Tibial nerve (tissue), 4 donors: ENCODE measurements at regions not wholly inside any gene's neighbourhood (a gene's known extent, or its start where the extent isn't known, plus 50 kb on each side); places are given as distances from the start of the nearest gene placed in this dataset.

Source experiments
- DNase-seq, 2 donors: peaks; one replicate each; pipeline ENCODE4 v3.0.0-alpha.2; 2019; ENCODE audit warnings: low spot score in 2 of 2
- H3K27ac ChIP-seq, 4 donors: fragments of 200-600 bp; sonication (generic) in 3 of 4; one replicate each; pipeline ENCODE4 v1.5.1; 2017 to 2019; ENCODE audit warnings: mild to moderate bottlenecking in 1 of 4
- H3K27me3 ChIP-seq, 2 donors: fragments of 200-600 bp; sonication (generic) in 1 of 2; one replicate each; pipeline versions ENCODE4 v1.5.1 to v1.6.0; 2017 to 2019
- H3K36me3 ChIP-seq, 3 donors: fragments of 200-600 bp; sonication (generic); one replicate each; pipeline ENCODE4 v1.5.1; 2018 to 2019
- H3K4me1 ChIP-seq, 4 donors: fragments of 200-600 bp; sonication (generic) in 3 of 4; one replicate each; pipeline ENCODE4 v1.5.1; 2017 to 2019
- H3K4me3 ChIP-seq, 4 donors: fragments of 200-600 bp; sonication (generic) in 3 of 4; one replicate each; pipeline ENCODE4 v1.5.1; 2017 to 2019; ENCODE audit warnings: mild to moderate bottlenecking in 1 of 4, moderate library complexity in 1 of 4
- H3K9me3 ChIP-seq, 4 donors: fragments of 200-600 bp; sonication (generic) in 3 of 4; one replicate each; pipeline ENCODE4 v1.5.1; 2017 to 2019
- CTCF ChIP-seq, 5 experiments: fragments of 200-600 bp in 3 of 5; fragments of 450-650 bp in 2 of 5; sonication (generic) in 3 of 5; IDR thresholded peaks; one replicate each; pipeline ENCODE4 v1.5.1; 2016 to 2019; ENCODE audit warnings: antibody characterized with exemption in 5 of 5, mild to moderate bottlenecking in 3 of 5, moderate library complexity in 2 of 5
- EP300 ChIP-seq, 2 donors: sonication (generic); formaldehyde crosslinking; IDR thresholded peaks; one replicate each; pipeline ENCODE4 v1.6.1; 2017; ENCODE audit warnings: antibody characterized with exemption in 2 of 2, mild to moderate bottlenecking in 1 of 2
- POLR2A ChIP-seq, 2 donors: fragments of 450-650 bp; IDR thresholded peaks; one replicate each; pipeline ENCODE4 v1.6.1; 2017; ENCODE audit warnings: antibody characterized with exemption in 2 of 2, mild to moderate bottlenecking in 2 of 2, moderate library complexity in 2 of 2
- WGBS, 2 donors: methylation state at CpG; one replicate each; pipeline ENCODE4 v1.1.5; 2018; 5-methylcytosine and 5-hydroxymethylcytosine counted together

GRCh38 chr3:84789961-84790360, 168.8 kb upstream of the CADM2 start:
- Histone ChIP-seq H3K4me3 (no peak overlapping the region), H3K4me1 (no peaks in the 10 kb centered on the region), H3K27ac (no peak overlapping the region), H3K36me3 (no peaks in the 10 kb centered on the region), H3K9me3 (no peaks in the 10 kb centered on the region), H3K27me3 (no peaks in the 10 kb centered on the region)
- WGBS, 2 donors, result 71 to 90% methylated on average over 1 of the region's 1 CpG
- no peak for DNase-seq
- no peak for TF ChIP-seq CTCF (IDR thresholded peaks at IDR 0.05)
- no peak for TF ChIP-seq EP300 (IDR thresholded peaks at IDR 0.05)
- no peak for TF ChIP-seq POLR2A (IDR thresholded peaks at IDR 0.05)

- 65 to 68% methylated on average over 3 of the region's 3 CpGs for WGBS, 2 donors
- H3K9me3 ChIP-seq, result peaks cover 0 to 3% (median 0%) of the 10 kb centered on the region in 4 donors
- no peak overlapping the region for H3K4me3 ChIP-seq
- DNase-seq, result no peak
- no peaks in the 10 kb centered on the region for H3K27me3 ChIP-seq
- TF ChIP-seq CTCF (IDR thresholded peaks at IDR 0.05) (no peak), EP300 (IDR thresholded peaks at IDR 0.05) (no peak)
- H3K4me1 ChIP-seq, result no peaks in the 10 kb centered on the region
- H3K27ac ChIP-seq, result no peak overlapping the region
- H3K36me3 ChIP-seq, result no peaks in the 10 kb centered on the region
Observed at GRCh38 chr3:84806958-84807357, 151.8 kb upstream of the CADM2 start.

GRCh38 chr3:84820126-84820525, 138.7 kb upstream of the CADM2 start:
- H3K4me1 ChIP-seq, result no peaks in the 10 kb centered on the region
- no peaks in the 10 kb centered on the region for H3K27me3 ChIP-seq
- no peaks in the 10 kb centered on the region for H3K36me3 ChIP-seq
- no peak overlapping the region for H3K4me3 ChIP-seq
- no peak overlapping the region for H3K27ac ChIP-seq
- no peak for DNase-seq
- H3K9me3 ChIP-seq, result peaks cover 0 to 4% (median 0%) of the 10 kb centered on the region in 4 donors
- TF ChIP-seq POLR2A (IDR thresholded peaks at IDR 0.05) (no peak), CTCF (IDR thresholded peaks at IDR 0.05) (no peak), EP300 (IDR thresholded peaks at IDR 0.05) (no peak)
- 37 to 53% methylated on average over 2 of the region's 2 CpGs for WGBS, 2 donors

- peaks cover 0 to 4% (median 0%) of the 10 kb centered on the region in 4 donors for H3K9me3 ChIP-seq
- no peaks in the 10 kb centered on the region for H3K27me3 ChIP-seq
- H3K4me3 ChIP-seq, result no peak overlapping the region
- H3K36me3 ChIP-seq, result no peaks in the 10 kb centered on the region
- TF ChIP-seq POLR2A (IDR thresholded peaks at IDR 0.05) (no peak), EP300 (IDR thresholded peaks at IDR 0.05) (no peak), CTCF (IDR thresholded peaks at IDR 0.05) (no peak)
- DNase-seq, result no peak
- H3K27ac ChIP-seq, result no peak overlapping the region
- H3K4me1 ChIP-seq, result no peaks in the 10 kb centered on the region
Observed at GRCh38 chr3:84820906-84821305, 137.9 kb upstream of the CADM2 start.

GRCh38 chr3:84825817-84826216, 133.0 kb upstream of the CADM2 start:
- DNase-seq, result no peak
- Histone ChIP-seq H3K27ac (no peak overlapping the region), H3K4me3 (no peak overlapping the region), H3K36me3 (no peaks in the 10 kb centered on the region), H3K9me3 (no peaks in the 10 kb centered on the region), H3K27me3 (no peaks in the 10 kb centered on the region), H3K4me1 (no peaks in the 10 kb centered on the region)
- no peak for TF ChIP-seq CTCF (IDR thresholded peaks at IDR 0.05)
- TF ChIP-seq POLR2A (IDR thresholded peaks at IDR 0.05), result no peak
- no peak for TF ChIP-seq EP300 (IDR thresholded peaks at IDR 0.05)
- WGBS, 2 donors, result 95 to 96% methylated on average over 1 of the region's 1 CpG
